Trophoblast cell (in vitro differentiated cells and primary cell): ENCODE measurements at regions not wholly inside any gene's neighbourhood (a gene's known extent, or its start where the extent isn't known, plus 50 kb on each side); places are given as distances from the start of the nearest gene placed in this dataset.

Experiments used
- DNase-seq, 2 donors: peaks; one replicate each; pipeline ENCODE4 v3.0.0-alpha.2; 2016
- H2AFZ ChIP-seq: 2 replicates; pipeline ENCODE4 v1.6.1; 2013; ENCODE audit warnings: low read length, moderate library complexity, mild to moderate bottlenecking; ENCODE audit not compliant: insufficient read depth, poor library complexity
- H2AK5ac ChIP-seq: 2 replicates; pipeline ENCODE4 v1.6.1; 2013; ENCODE audit warnings: mild to moderate bottlenecking, low read length
- H2BK120ac ChIP-seq: 2 replicates; pipeline ENCODE4 v1.6.1; 2013; ENCODE audit warnings: low read length, mild to moderate bottlenecking, moderate library complexity; ENCODE audit not compliant: insufficient read depth, poor library complexity
- H2BK12ac ChIP-seq: 2 replicates; pipeline ENCODE4 v1.6.1; 2013; ENCODE audit warnings: mild to moderate bottlenecking, low read length, moderate library complexity
- H2BK5ac ChIP-seq: 2 replicates; pipeline ENCODE4 v1.6.1; 2013; ENCODE audit warnings: low read length, low read depth, moderate library complexity, mild to moderate bottlenecking; ENCODE audit not compliant: poor library complexity
- H3K14ac ChIP-seq: 2 replicates; pipeline ENCODE4 v1.6.1; 2013; ENCODE audit warnings: mild to moderate bottlenecking, low read length
- H3K18ac ChIP-seq: 2 replicates; pipeline ENCODE4 v1.6.1; 2013; ENCODE audit warnings: mild to moderate bottlenecking, low read length
- H3K23ac ChIP-seq: 2 replicates; pipeline ENCODE4 v1.6.1; 2013; ENCODE audit warnings: low read length
- H3K27ac ChIP-seq: 2 replicates; pipeline ENCODE4 v1.5.1; 2013; ENCODE audit warnings: low read depth, mild to moderate bottlenecking, inconsistent platforms, low read length, moderate library complexity
- H3K27me3 ChIP-seq: 2 replicates; pipeline ENCODE4 v1.6.1; 2013; ENCODE audit warnings: inconsistent platforms, mild to moderate bottlenecking, low read length, moderate library complexity; ENCODE audit not compliant: insufficient read depth
- H3K36me3 ChIP-seq, 2 experiments: 1 replicate in 1 of 2; 2 replicates in 1 of 2; pipeline ENCODE4 v1.6.1; 2013; ENCODE audit warnings: low read length in 2 of 2, mild to moderate bottlenecking in 2 of 2, moderate library complexity in 1 of 2; ENCODE audit not compliant: insufficient read depth in 2 of 2, control insufficient read depth in 1 of 2
- H3K4ac ChIP-seq: 2 replicates; pipeline ENCODE4 v1.6.1; 2013; ENCODE audit warnings: low read depth, mild to moderate bottlenecking, low read length, moderate library complexity
- H3K4me1 ChIP-seq, 2 experiments: 1 replicate in 1 of 2; 2 replicates in 1 of 2; pipeline ENCODE4 v1.6.1; 2013; ENCODE audit warnings: low read length in 2 of 2, mild to moderate bottlenecking in 2 of 2, moderate library complexity in 1 of 2; ENCODE audit not compliant: insufficient read depth in 2 of 2, control insufficient read depth in 1 of 2
- H3K4me2 ChIP-seq: 2 replicates; pipeline ENCODE4 v1.6.1; 2013; ENCODE audit warnings: inconsistent platforms, mild to moderate bottlenecking, low read length, moderate library complexity
- H3K4me3 ChIP-seq: 2 replicates; pipeline ENCODE4 v1.5.1; 2013; ENCODE audit warnings: mild to moderate bottlenecking, low read depth, low read length, inconsistent platforms
- H3K79me1 ChIP-seq: one replicate; pipeline ENCODE4 v1.6.1; 2013; ENCODE audit warnings: low read length
- H3K79me2 ChIP-seq: 2 replicates; pipeline ENCODE4 v1.6.1; 2013; ENCODE audit warnings: low read length, mild to moderate bottlenecking; ENCODE audit not compliant: control insufficient read depth, insufficient read depth, poor library complexity
- H3K9ac ChIP-seq: 2 replicates; pipeline ENCODE4 v1.6.1; 2013; ENCODE audit warnings: mild to moderate bottlenecking, low read length
- H3K9me3 ChIP-seq: 2 replicates; pipeline ENCODE4 v1.6.1; 2013; ENCODE audit warnings: low read depth, mild to moderate bottlenecking, control low read depth, inconsistent platforms, low read length; ENCODE audit not compliant: insufficient read depth
- H4K12ac ChIP-seq: 2 replicates; pipeline ENCODE4 v1.6.1; 2013; ENCODE audit warnings: low read depth, mild to moderate bottlenecking, low read length, moderate library complexity
- H4K8ac ChIP-seq: 2 replicates; pipeline ENCODE4 v1.6.1; 2013; ENCODE audit warnings: low read depth, mild to moderate bottlenecking, low read length, moderate library complexity
- H4K91ac ChIP-seq: one replicate; pipeline ENCODE4 v1.6.1; 2013; ENCODE audit warnings: low read depth, mild to moderate bottlenecking, low read length, moderate library complexity
- WGBS: extraction: QIAGEN DNeasy Blood & Tissue Kit; methylation state at CpG from one replicate; pipeline ENCODE4 v1.1.7; 2013; ENCODE audit warnings: missing lambda C conversion rate; ENCODE audit not compliant: insufficient read length, insufficient coverage; ENCODE audit errors: extremely low coverage; 5-methylcytosine and 5-hydroxymethylcytosine counted together

- H2AFZ ChIP-seq: no peak overlapping the region
- H2BK5ac ChIP-seq: no peak overlapping the region
- H2BK12ac ChIP-seq: no peak overlapping the region
- H4K8ac ChIP-seq: no peak overlapping the region
- no peak overlapping the region for H2AK5ac ChIP-seq
- H3K27me3 ChIP-seq: no peaks in the 10 kb centered on the region
- no peak overlapping the region for H3K14ac ChIP-seq
- H3K18ac ChIP-seq: no peak overlapping the region
- no peak overlapping the region for H2BK120ac ChIP-seq
- no peaks in the 10 kb centered on the region for H3K79me2 ChIP-seq
- H3K79me1 ChIP-seq: no peaks in the 10 kb centered on the region
- no peak overlapping the region for H3K23ac ChIP-seq
- H3K27ac ChIP-seq: no peak overlapping the region
- no peak overlapping the region for H3K9ac ChIP-seq
- no peak overlapping the region for H3K4me2 ChIP-seq
- H3K36me3 ChIP-seq: no peaks in the 10 kb centered on the region
- H3K4ac ChIP-seq: no peak overlapping the region
- H3K9me3 ChIP-seq: no peaks in the 10 kb centered on the region
- no peak overlapping the region for H4K91ac ChIP-seq
- no peak overlapping the region for H3K4me3 ChIP-seq
- no peak for DNase-seq
- no CpG with 5 or more reads among the region's 3 CpGs for WGBS
- no peaks in the 10 kb centered on the region for H3K4me1 ChIP-seq
- no peak overlapping the region for H4K12ac ChIP-seq
Measured at GRCh38 chr11:37712251-37712650, 1114.2 kb upstream of the RAG2 start.

GRCh38 chr11:37710031-37710430 is 1112.0 kb upstream of the RAG2 start:
- Histone ChIP-seq H2AK5ac (no peak overlapping the region), H3K18ac (no peak overlapping the region), H3K9me3 (no peaks in the 10 kb centered on the region), H2AFZ (no peak overlapping the region), H2BK5ac (no peak overlapping the region), H3K4me2 (no peak overlapping the region), H3K79me1 (no peaks in the 10 kb centered on the region), H4K12ac (no peak overlapping the region), H3K14ac (no peak overlapping the region), H3K4me1 (no peaks in the 10 kb centered on the region), H2BK12ac (no peak overlapping the region), H3K4ac (no peak overlapping the region), H3K4me3 (no peak overlapping the region), H2BK120ac (no peak overlapping the region), H3K23ac (no peak overlapping the region), H4K91ac (no peak overlapping the region), H4K8ac (no peak overlapping the region), H3K27me3 (no peaks in the 10 kb centered on the region), H3K79me2 (no peaks in the 10 kb centered on the region), H3K27ac (no peak overlapping the region), H3K36me3 (no peaks in the 10 kb centered on the region), H3K9ac (no peak overlapping the region)
- WGBS: no CpG with 5 or more reads among the region's 1 CpG
- DNase-seq: no peak

GRCh38 chr11:37704791-37705190 is 1106.8 kb upstream of the RAG2 start:
- Histone ChIP-seq H2BK12ac (no peak overlapping the region), H3K23ac (no peak overlapping the region), H3K36me3 (no peaks in the 10 kb centered on the region), H3K4me1 (no peaks in the 10 kb centered on the region), H2BK5ac (no peak overlapping the region), H3K79me2 (no peaks in the 10 kb centered on the region), H3K9ac (no peak overlapping the region), H3K4me3 (no peak overlapping the region), H4K8ac (no peak overlapping the region), H2AK5ac (no peak overlapping the region), H2AFZ (no peak overlapping the region), H3K27ac (no peak overlapping the region), H3K4ac (no peak overlapping the region), H4K12ac (no peak overlapping the region), H3K18ac (no peak overlapping the region), H3K4me2 (no peak overlapping the region), H3K27me3 (no peaks in the 10 kb centered on the region), H3K9me3 (no peaks in the 10 kb centered on the region), H2BK120ac (no peak overlapping the region), H3K14ac (no peak overlapping the region), H4K91ac (no peak overlapping the region), H3K79me1 (no peaks in the 10 kb centered on the region)
- DNase-seq: no peak
- no CpG with 5 or more reads among the region's 2 CpGs for WGBS

- no peak overlapping the region for H3K18ac ChIP-seq
- H2BK5ac ChIP-seq: no peak overlapping the region
- no CpG with 5 or more reads among the region's 2 CpGs for WGBS
Measured at GRCh38 chr11:37699644-37700043, 1101.6 kb upstream of the RAG2 start.

More at GRCh38 chr11:37699644-37700043, 1101.6 kb upstream of the RAG2 start:
- H2AK5ac ChIP-seq: no peak overlapping the region
- H4K8ac ChIP-seq: no peak overlapping the region
- no peaks in the 10 kb centered on the region for H3K27me3 ChIP-seq
- H3K4me3 ChIP-seq: no peak overlapping the region
- H3K79me2 ChIP-seq: no peaks in the 10 kb centered on the region
- H3K4me2 ChIP-seq: no peak overlapping the region
- DNase-seq: no peak
- no peak overlapping the region for H3K23ac ChIP-seq
- no peak overlapping the region for H3K14ac ChIP-seq
- peaks cover 0 to 2% of the 10 kb centered on the region in 2 experiments for H3K36me3 ChIP-seq
- no peak overlapping the region for H2BK120ac ChIP-seq
- no peak overlapping the region for H3K9ac ChIP-seq
- no peak overlapping the region for H4K91ac ChIP-seq
- H3K27ac ChIP-seq: no peak overlapping the region
- no peak overlapping the region for H2BK12ac ChIP-seq
- H3K79me1 ChIP-seq: no peaks in the 10 kb centered on the region
- no peak overlapping the region for H4K12ac ChIP-seq
- H2AFZ ChIP-seq: no peak overlapping the region
- H3K4me1 ChIP-seq: no peaks in the 10 kb centered on the region
- H3K9me3 ChIP-seq: peaks cover 6% of the 10 kb centered on the region
- no peak overlapping the region for H3K4ac ChIP-seq
